Thoracic aorta (tissue), 2 donors: ENCODE measurements at regions not wholly inside any gene's neighbourhood (a gene's known extent, or its start where the extent isn't known, plus 50 kb on each side); places are given as distances from the start of the nearest gene placed in this dataset.

ENCODE experiments used
- ATAC-seq: fragments of 150-250 bp; one replicate; pipeline ENCODE4 v1.8.0; 2017; ENCODE audit warnings: low read depth; ENCODE audit not compliant: insufficient number of reproducible peaks, low FRiP score
- DNase-seq: peaks from one replicate; pipeline ENCODE4 v3.0.0-alpha.2; 2020; ENCODE audit warnings: low spot score
- H3K27ac ChIP-seq, 2 donors: fragments of 200-600 bp; sonication (generic); 1 replicate in 1 of 2; 2 replicates in 1 of 2; pipeline ENCODE4 v1.5.1; 2016; ENCODE audit warnings: mild to moderate bottlenecking in 2 of 2, moderate library complexity in 2 of 2
- H3K27me3 ChIP-seq: fragments of 200-600 bp; sonication (generic); replicated peaks from 2 replicates; pipeline ENCODE4 v1.6.0; 2016; ENCODE audit warnings: mild to moderate bottlenecking; ENCODE audit not compliant: insufficient read depth
- H3K36me3 ChIP-seq: fragments of 200-600 bp; sonication (generic); one replicate; pipeline ENCODE4 v1.5.1; 2016
- H3K4me1 ChIP-seq, 2 donors: fragments of 200-600 bp; sonication (generic); 1 replicate in 1 of 2; 2 replicates in 1 of 2; pipeline versions ENCODE4 v1.5.1 to v1.6.0; 2016; ENCODE audit warnings: low read depth in 2 of 2, mild to moderate bottlenecking in 1 of 2; ENCODE audit not compliant: control insufficient read depth in 1 of 2
- H3K4me3 ChIP-seq: fragments of 200-600 bp; sonication (generic); 2 replicates; pipeline ENCODE4 v1.5.1; 2016; ENCODE audit warnings: mild to moderate bottlenecking
- H3K9me3 ChIP-seq: fragments of 200-600 bp; sonication (generic); 2 replicates; pipeline ENCODE4 v1.5.1; 2016
- CTCF ChIP-seq: fragments of 200-600 bp; sonication (generic); IDR thresholded peaks from one replicate; pipeline ENCODE4 v1.5.1; 2019; ENCODE audit warnings: antibody characterized with exemption

- Histone ChIP-seq H3K4me3 (no peak overlapping the region), H3K36me3 (no peaks in the 10 kb centered on the region), H3K27me3 (no peaks in the 10 kb centered on the region), H3K27ac (no peak overlapping the region), H3K4me1 (no peaks in the 10 kb centered on the region), H3K9me3 (no peaks in the 10 kb centered on the region)
- no peak for TF ChIP-seq CTCF
- DNase-seq (no peak), ATAC-seq (no peak)
Measured at GRCh38 chr12:67370979-67371378, 101.8 kb downstream of the CAND1 start.

GRCh38 chr12:67377021-67377420 is 107.9 kb downstream of the CAND1 start:
- no peak for DNase-seq
- no peak for ATAC-seq
- Histone ChIP-seq H3K4me1 (peaks cover 0 to under 1% of the 10 kb centered on the region in 2 donors), H3K9me3 (no peaks in the 10 kb centered on the region), H3K27ac (no peak overlapping the region), H3K36me3 (no peaks in the 10 kb centered on the region), H3K4me3 (no peak overlapping the region), H3K27me3 (no peaks in the 10 kb centered on the region)
- TF ChIP-seq CTCF: no peak

GRCh38 chr12:67377541-67377940 is 108.4 kb downstream of the CAND1 start:
- Histone ChIP-seq H3K4me3 (no peak overlapping the region), H3K27ac (no peak overlapping the region), H3K27me3 (no peaks in the 10 kb centered on the region), H3K36me3 (no peaks in the 10 kb centered on the region), H3K4me1 (peaks cover 0 to 6% of the 10 kb centered on the region in 2 donors), H3K9me3 (no peaks in the 10 kb centered on the region)
- ATAC-seq (no peak), DNase-seq (no peak)
- TF ChIP-seq CTCF: no peak

GRCh38 chr12:67382241-67382871 is 113.2 kb downstream of the CAND1 start:
- Histone ChIP-seq H3K36me3 (no peaks in the 10 kb centered on the region), H3K4me1 (peaks cover 0 to 8% of the 10 kb centered on the region in 2 donors), H3K4me3 (no peak overlapping the region), H3K27ac (no peak overlapping the region), H3K9me3 (no peaks in the 10 kb centered on the region), H3K27me3 (no peaks in the 10 kb centered on the region)
- ATAC-seq (no peak), DNase-seq (no peak)
- TF ChIP-seq CTCF: no peak

GRCh38 chr12:67386869-67387565 is 117.9 kb downstream of the CAND1 start:
- no peak for ATAC-seq
- Histone ChIP-seq H3K4me3 (no peak overlapping the region), H3K27me3 (no peaks in the 10 kb centered on the region), H3K9me3 (no peaks in the 10 kb centered on the region), H3K36me3 (no peaks in the 10 kb centered on the region), H3K4me1 (peaks cover 0 to 7% of the 10 kb centered on the region in 2 donors), H3K27ac (no peak overlapping the region)
- no peak for TF ChIP-seq CTCF
- DNase-seq: no peak
